GM12878 (cell line): ENCODE measurements at regions not wholly inside any gene's neighbourhood (a gene's known extent, or its start where the extent isn't known, plus 50 kb on each side); places are given as distances from the start of the nearest gene placed in this dataset.

Source experiments
- ATAC-seq: fragments of 200-7000 bp; cut with Tn5 transposase; 3 replicates; pipeline ENCODE4 v1.9.1; 2020; ENCODE audit warnings: mild to moderate bottlenecking, moderate library complexity
- BruUV-seq: library from RNA; stranded (reverse); fragments of 400-500 nt; replicated peaks from 2 replicates; lab custom pipeline; 2021; lab: Mats Ljungman, UMichigan
- CTCF ChIA-PET: fragments of 300-600 bp; sonication (Branson Sonifier 250); formaldehyde crosslinking; extraction: SDS; loops from one replicate; lab custom pipeline; 2021; ENCODE audit warnings: inconsistent platforms; lab: Yijun Ruan, JAX
- POLR2A ChIA-PET: fragments of 350-600 bp; formaldehyde crosslinking; extraction: SDS; loops from one replicate; lab custom pipeline; 2021; ENCODE audit warnings: inconsistent platforms; lab: Charles Lee
- RAD21 ChIA-PET: fragments of 300-600 bp; sonication (Branson Sonifier 250); formaldehyde crosslinking; loops from one replicate; lab custom pipeline; 2023; ENCODE audit warnings: antibody characterized with exemption; ENCODE audit not compliant: unreplicated experiment; lab: Charles Lee
- SMC1A ChIA-PET: fragments of 300-600 bp; sonication (Branson Sonifier 250); formaldehyde crosslinking; loops from one replicate; lab custom pipeline; 2023; ENCODE audit not compliant: unreplicated experiment, uncharacterized antibody; lab: Charles Lee
- DNase-seq: peaks from one replicate; pipeline ENCODE4 v3.0.0-alpha.2; 2011; ENCODE audit warnings: low read depth, low spot score
- FAIRE-seq: peaks from 3 replicates; lab custom pipeline; 2011; peaks lifted over from hg19 to GRCh38; lab: Jason Lieb, UNC
- H2AFZ ChIP-seq: 2 replicates; pipeline ENCODE4 v1.6.0; 2011; ENCODE audit warnings: low read depth, low read length, control low read depth; ENCODE audit not compliant: control insufficient read depth
- H3K27ac ChIP-seq: 2 replicates; pipeline ENCODE4 v1.5.1; 2011; ENCODE audit warnings: control low read depth; ENCODE audit not compliant: control insufficient read depth, insufficient read depth
- H3K27me3 ChIP-seq, 2 experiments: replicated peaks in 1 of 2; 2 replicates each; pipeline versions ENCODE4 v1.6.0 to v1.6.1; 2011; ENCODE audit warnings: low read length in 1 of 2; ENCODE audit not compliant: control insufficient read depth in 2 of 2, insufficient read depth in 2 of 2
- H3K36me3 ChIP-seq, 2 experiments: 2 replicates each; pipeline ENCODE4 v1.5.1; 2011; ENCODE audit warnings: low read length in 1 of 2; ENCODE audit not compliant: control insufficient read depth in 2 of 2, insufficient read depth in 2 of 2
- H3K4me1 ChIP-seq: 2 replicates; pipeline ENCODE4 v1.6.1; 2011; ENCODE audit warnings: mild to moderate bottlenecking, low read length, moderate library complexity, mixed read lengths; ENCODE audit not compliant: control insufficient read depth, insufficient read depth
- H3K4me2 ChIP-seq: 2 replicates; pipeline ENCODE4 v1.6.0; 2011; ENCODE audit warnings: control low read depth; ENCODE audit not compliant: control insufficient read depth, insufficient read depth
- H3K4me3 ChIP-seq: fragments of 200-600 bp; sonication (generic); 2 replicates; pipeline ENCODE4 v1.5.1; 2016
- H3K79me2 ChIP-seq: 2 replicates; pipeline ENCODE4 v1.6.0; 2011; ENCODE audit warnings: low read length; ENCODE audit not compliant: control insufficient read depth, insufficient read depth
- H3K9ac ChIP-seq: 2 replicates; pipeline ENCODE4 v1.8.0; 2011; ENCODE audit warnings: low read length, control low read depth, mixed read lengths; ENCODE audit not compliant: control insufficient read depth, insufficient read depth
- H3K9me3 ChIP-seq: replicated peaks from 3 replicates; pipeline ENCODE4 v1.5.1; 2011; ENCODE audit warnings: mild to moderate bottlenecking, low read length; ENCODE audit not compliant: control insufficient read depth, insufficient read depth
- H4K20me1 ChIP-seq: 2 replicates; pipeline ENCODE4 v1.6.0; 2011; ENCODE audit not compliant: control insufficient read depth, insufficient read depth
- ATF3 ChIP-seq: IDR thresholded peaks from 2 replicates; pipeline ENCODE4 v1.6.1; 2011; ENCODE audit warnings: low read depth, mild to moderate bottlenecking, low read length, moderate library complexity, borderline replicate concordance; ENCODE audit errors: extremely low read depth
- CBFB ChIP-seq: IDR thresholded peaks from 2 replicates; pipeline ENCODE4 v1.6.1; 2016; ENCODE audit warnings: antibody characterized with exemption, low read depth
- ESRRA ChIP-seq: IDR thresholded peaks from 2 replicates; pipeline ENCODE4 v1.6.1; 2012; ENCODE audit warnings: mild to moderate bottlenecking, low read length, improper control_type of control experiment
- FOXM1 ChIP-seq: IDR thresholded peaks from 2 replicates; pipeline ENCODE4 v1.6.1; 2012; ENCODE audit warnings: low read depth, mild to moderate bottlenecking, inconsistent platforms, low read length, moderate library complexity
- MAX ChIP-seq: IDR thresholded peaks from 2 replicates; pipeline ENCODE4 v1.6.1; 2012; ENCODE audit warnings: low read depth, low read length, improper control_type of control experiment
- RFX5 ChIP-seq: IDR thresholded peaks from 2 replicates; pipeline ENCODE4 v1.6.1; 2011; ENCODE audit warnings: low read depth, low read length, improper control_type of control experiment
- RUNX3 ChIP-seq: IDR thresholded peaks from 2 replicates; pipeline ENCODE4 v1.6.1; 2012; ENCODE audit warnings: low read length, inconsistent platforms
- SRF ChIP-seq, 2 experiments: IDR thresholded peaks; 2 replicates each; pipeline ENCODE4 v1.6.1; 2011; ENCODE audit warnings: low read depth in 2 of 2, low read length in 2 of 2, mild to moderate bottlenecking in 1 of 2, moderate library complexity in 1 of 2
- WGBS: methylation state at CpG from one replicate; pipeline ENCODE4 v1.1.6; 2016; ENCODE audit warnings: low lambda C conversion rate; ENCODE audit not compliant: insufficient replicate concordance, insufficient coverage; ENCODE audit errors: missing lambda C conversion rate; 5-methylcytosine and 5-hydroxymethylcytosine counted together
- in situ Hi-C: fragments of 300-500 bp; cut with MboI; formaldehyde crosslinking; loops from 9 replicates; pipeline ENCODE4 v1.14.3; 2018; ENCODE audit warnings: mixed read lengths
- intact Hi-C: fragments of 100-400 bp; cut with micrococcal nuclease; formaldehyde crosslinking; loops from one replicate; pipeline ENCODE4 v1.14.2; 2022; ENCODE audit not compliant: unreplicated experiment
- TF ChIP-seq, protein P1 (sequence below): IDR thresholded peaks from 2 replicates; pipeline ENCODE4 v1.6.1; 2011; ENCODE audit warnings: borderline replicate concordance, low read depth, mild to moderate bottlenecking, moderate library complexity, low read length; ENCODE audit not compliant: insufficient read depth, poor library complexity, severe bottlenecking
- TF ChIP-seq, protein P2 (sequence below): fragments of 450-650 bp; IDR thresholded peaks from 2 replicates; pipeline ENCODE4 v1.6.1; 2017; ENCODE audit warnings: mild to moderate bottlenecking, low read depth, inconsistent platforms; ENCODE audit not compliant: poor library complexity, severe bottlenecking

GRCh38 chr9:38235244-38235643 lies 157.3 kb upstream of the ALDH1B1 start:
- intact Hi-C loops (no loop called here), in situ Hi-C loops (no loop called here)
- Histone ChIP-seq H3K4me3 (no peak overlapping the region), H3K9ac (no peak overlapping the region), H3K79me2 (no peaks in the 10 kb centered on the region), H3K27me3 (no peaks in the 10 kb centered on the region; a peak in 1 of 4 replicates), H2AFZ (no peak overlapping the region), H3K9me3 (no peaks in the 10 kb centered on the region), H3K27ac (no peak overlapping the region), H3K4me2 (no peak overlapping the region), H3K4me1 (no peaks in the 10 kb centered on the region), H3K36me3 (no peaks in the 10 kb centered on the region), H4K20me1 (no peaks in the 10 kb centered on the region)
- POLR2A ChIA-PET, result no interaction called here
- WGBS, result 14% methylated on average over 5 of the region's 5 CpGs
- SMC1A ChIA-PET, result interaction anchor here (1.6 to 3.0 kb wide), 3 partner anchors 9 to 22 kb away, joined by 3 to 12 read pairs (median 3); no protein-coding TSS in a partner anchor
- CTCF ChIA-PET, result interaction anchor here (1.1 kb wide), 2 partner anchors 11 to 147 kb away, joined by 3 to 4 read pairs; no protein-coding TSS in a partner anchor
- ATAC-seq (no peak), DNase-seq (no peak), FAIRE-seq (no peak)
- no TSS peak for BruUV-seq
- RAD21 ChIA-PET, result no interaction called here
- TF ChIP-seq CBFB, result no peak
- TF ChIP-seq, protein P1, sequence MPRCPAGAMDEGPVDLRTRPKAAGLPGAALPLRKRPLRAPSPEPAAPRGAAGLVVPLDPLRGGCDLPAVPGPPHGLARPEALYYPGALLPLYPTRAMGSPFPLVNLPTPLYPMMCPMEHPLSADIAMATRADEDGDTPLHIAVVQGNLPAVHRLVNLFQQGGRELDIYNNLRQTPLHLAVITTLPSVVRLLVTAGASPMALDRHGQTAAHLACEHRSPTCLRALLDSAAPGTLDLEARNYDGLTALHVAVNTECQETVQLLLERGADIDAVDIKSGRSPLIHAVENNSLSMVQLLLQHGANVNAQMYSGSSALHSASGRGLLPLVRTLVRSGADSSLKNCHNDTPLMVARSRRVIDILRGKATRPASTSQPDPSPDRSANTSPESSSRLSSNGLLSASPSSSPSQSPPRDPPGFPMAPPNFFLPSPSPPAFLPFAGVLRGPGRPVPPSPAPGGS, result no peak

DNA sequence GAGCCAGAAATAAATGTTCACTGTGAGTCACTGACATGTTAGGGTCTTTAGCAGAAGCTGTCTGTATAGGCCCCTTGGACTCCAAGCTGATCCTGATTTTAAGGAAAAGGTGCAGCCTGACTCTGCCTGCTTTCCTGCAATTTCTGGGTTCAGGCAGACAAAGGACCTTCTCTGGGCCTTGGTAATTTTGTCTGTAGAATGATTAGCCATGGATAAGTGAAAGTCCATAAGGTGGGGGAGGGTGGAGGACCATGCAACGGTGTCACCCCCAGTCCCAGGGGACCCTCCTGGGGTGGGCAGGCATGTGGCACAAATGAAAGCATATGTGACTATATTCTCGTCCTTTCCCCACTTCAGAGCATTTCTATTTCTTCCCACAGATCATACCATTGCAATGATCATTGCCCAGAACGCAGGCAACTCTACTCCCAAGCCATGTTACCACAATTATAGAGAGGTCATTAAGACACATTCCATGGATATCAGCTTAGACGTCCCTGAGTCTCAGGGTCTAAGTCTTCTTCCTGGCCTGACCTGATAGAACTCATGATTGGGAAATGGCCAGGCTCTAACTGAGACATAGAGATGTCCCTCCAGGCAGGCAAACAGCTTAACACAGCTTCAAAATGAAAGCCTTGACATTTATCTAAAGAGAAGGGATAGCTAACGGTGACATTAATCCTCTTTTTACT lies 157.9 kb upstream of the ALDH1B1 start:
- WGBS, result 5% methylated on average over 5 of the region's 5 CpGs
- ChIA-PET CTCF (interaction anchor here (0.7 to 1.1 kb wide), 3 partner anchors 12 to 416 kb away, joined by 3 to 4 read pairs (median 3); no protein-coding TSS in a partner anchor), SMC1A (interaction anchor here (1.6 to 3.0 kb wide), 3 partner anchors 9 to 23 kb away, joined by 3 to 12 read pairs (median 3); no protein-coding TSS in a partner anchor), POLR2A (no interaction called here), RAD21 (no interaction called here)
- H3K27me3 ChIP-seq, result peaks cover 0 to 1% of the 10 kb centered on the region in 2 experiments; a peak in 3 of 4 replicates
- no peak for FAIRE-seq
- H3K4me3 ChIP-seq, result no peak overlapping the region
- no TSS peak for BruUV-seq
- H4K20me1 ChIP-seq, result no peaks in the 10 kb centered on the region
- H3K9ac ChIP-seq, result no peak overlapping the region
- no peaks in the 10 kb centered on the region for H3K4me1 ChIP-seq
- no peaks in the 10 kb centered on the region for H3K79me2 ChIP-seq
- in situ Hi-C loops (no loop called here), intact Hi-C loops (no loop called here)
- H3K4me2 ChIP-seq, result no peak overlapping the region
- H2AFZ ChIP-seq, result no peak overlapping the region
- H3K36me3 ChIP-seq, result no peaks in the 10 kb centered on the region
- no peak for ATAC-seq
- H3K27ac ChIP-seq, result no peak overlapping the region
- H3K9me3 ChIP-seq, result no peaks in the 10 kb centered on the region
- DNase-seq, result no peak
- no peak for TF ChIP-seq ESRRA
- TF ChIP-seq ATF3, result no peak
- no peak for TF ChIP-seq RUNX3
- TF ChIP-seq, protein P1, result no peak
- TF ChIP-seq RFX5, result no peak
- no peak for TF ChIP-seq SRF (IDR thresholded peaks at IDR 0.05; ENCODE audit: low read depth in 2 of 2, low read length in 2 of 2)
- TF ChIP-seq, protein P2, sequence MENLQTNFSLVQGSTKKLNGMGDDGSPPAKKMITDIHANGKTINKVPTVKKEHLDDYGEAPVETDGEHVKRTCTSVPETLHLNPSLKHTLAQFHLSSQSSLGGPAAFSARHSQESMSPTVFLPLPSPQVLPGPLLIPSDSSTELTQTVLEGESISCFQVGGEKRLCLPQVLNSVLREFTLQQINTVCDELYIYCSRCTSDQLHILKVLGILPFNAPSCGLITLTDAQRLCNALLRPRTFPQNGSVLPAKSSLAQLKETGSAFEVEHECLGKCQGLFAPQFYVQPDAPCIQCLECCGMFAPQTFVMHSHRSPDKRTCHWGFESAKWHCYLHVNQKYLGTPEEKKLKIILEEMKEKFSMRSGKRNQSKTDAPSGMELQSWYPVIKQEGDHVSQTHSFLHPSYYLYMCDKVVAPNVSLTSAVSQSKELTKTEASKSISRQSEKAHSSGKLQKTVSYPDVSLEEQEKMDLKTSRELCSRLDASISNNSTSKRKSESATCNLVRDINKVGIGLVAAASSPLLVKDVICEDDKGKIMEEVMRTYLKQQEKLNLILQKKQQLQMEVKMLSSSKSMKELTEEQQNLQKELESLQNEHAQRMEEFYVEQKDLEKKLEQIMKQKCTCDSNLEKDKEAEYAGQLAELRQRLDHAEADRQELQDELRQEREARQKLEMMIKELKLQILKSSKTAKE, result no peak
- TF ChIP-seq FOXM1, result no peak
- no peak for TF ChIP-seq MAX
